Stimulated activated CD8-positive, alpha-beta memory T cell treated with anti-CD3 and anti-CD28 coated beads, Interleukin-4, amount 100 ng/mL, for 48 hours (primary cell): ENCODE measurements at regions not wholly inside any gene's neighbourhood (a gene's known extent, or its start where the extent isn't known, plus 50 kb on each side); places are given as distances from the start of the nearest gene placed in this dataset.
"Not testable (repeated sequence)": the region's sequence is repeated elsewhere in the genome, so short reads cannot be mapped to it uniquely, and the experiment has no call there.

ENCODE experiments used
- DNase-seq: peaks from one replicate; pipeline ENCODE4 v3.0.0-alpha.2; 2020

GRCh38 chr14:43793579-43793978 lies 713.5 kb downstream of the FSCB start:
- no peak for DNase-seq

- no peak for DNase-seq
Observed at GRCh38 chr14:43792980-43793379, 714.1 kb downstream of the FSCB start.

GRCh38 chr14:43790681-43791080 lies 716.4 kb downstream of the FSCB start:
- DNase-seq = no peak

GRCh38 chr14:43789458-43789857 lies 717.6 kb downstream of the FSCB start:
- DNase-seq = no peak

GRCh38 chr14:43786066-43786762 lies 720.9 kb downstream of the FSCB start:
- DNase-seq = no peak

GRCh38 chr14:43784432-43784831 lies 722.7 kb downstream of the FSCB start:
- not testable (repeated sequence) for DNase-seq

- no peak for DNase-seq
Observed at GRCh38 chr14:43778937-43779639, 728.0 kb downstream of the FSCB start.

- no peak for DNase-seq
Observed at GRCh38 chr14:43778570-43778936, 728.5 kb downstream of the FSCB start.

GRCh38 chr14:43765474-43765873 lies 741.6 kb downstream of the FSCB start:
- no peak for DNase-seq

GRCh38 chr14:43764433-43764832 lies 742.6 kb downstream of the FSCB start:
- no peak for DNase-seq

- DNase-seq = no peak
Observed at GRCh38 chr14:43755707-43756106, 751.4 kb downstream of the FSCB start.

- DNase-seq = no peak
Observed at GRCh38 chr14:43754838-43755237, 752.2 kb downstream of the FSCB start.

- no peak for DNase-seq
Observed at GRCh38 chr14:43745746-43746145, 761.3 kb downstream of the FSCB start.

GRCh38 chr14:43735932-43736331 lies 771.2 kb downstream of the FSCB start:
- DNase-seq = no peak

- no peak for DNase-seq
Observed at GRCh38 chr14:43729143-43729542, 777.9 kb downstream of the FSCB start.

GRCh38 chr14:43706900-43707299 lies 800.2 kb downstream of the FSCB start:
- DNase-seq = no peak

- not testable (repeated sequence) for DNase-seq
Observed at GRCh38 chr14:43698561-43699284, 808.4 kb downstream of the FSCB start.

GRCh38 chr14:43697003-43697402 lies 810.1 kb downstream of the FSCB start:
- no peak for DNase-seq

- no peak for DNase-seq
Observed at GRCh38 chr14:43692706-43693105, 814.4 kb downstream of the FSCB start.

- DNase-seq = no peak
Observed at GRCh38 chr14:43687921-43688320, 819.2 kb downstream of the FSCB start.

- no peak for DNase-seq
Observed at GRCh38 chr14:43677581-43677980, 829.5 kb downstream of the FSCB start.

GRCh38 chr14:43674273-43674672 lies 832.8 kb downstream of the FSCB start:
- DNase-seq = no peak

- DNase-seq = no peak
Observed at GRCh38 chr14:43671716-43672485, 835.2 kb downstream of the FSCB start.
